PFSK-1 (cell line): ENCODE measurements at regions not wholly inside any gene's neighbourhood (a gene's known extent, or its start where the extent isn't known, plus 50 kb on each side); places are given as distances from the start of the nearest gene placed in this dataset.

Source experiments
- FOXP2 ChIP-seq: optimal IDR thresholded peaks from 2 replicates; pipeline ENCODE3; 2011; ENCODE audit warnings: borderline replicate concordance, control low read depth, inconsistent platforms; ENCODE audit not compliant: insufficient read depth; ENCODE audit errors: extremely low read length, extremely low read depth
- POLR2AphosphoS5 ChIP-seq: IDR thresholded peaks from 2 replicates; pipeline ENCODE4 v1.6.1; 2012; ENCODE audit warnings: low read depth, mild to moderate bottlenecking, control low read depth, low read length, moderate library complexity
- SIN3A ChIP-seq: IDR thresholded peaks from 2 replicates; pipeline ENCODE4 v1.6.1; 2012; ENCODE audit warnings: mild to moderate bottlenecking, low read length, moderate library complexity, borderline replicate concordance; ENCODE audit not compliant: insufficient read depth
- TAF1 ChIP-seq: IDR thresholded peaks from 2 replicates; pipeline ENCODE4 v1.6.1; 2012; ENCODE audit warnings: low read length, control low read depth, borderline replicate concordance; ENCODE audit not compliant: insufficient read depth
- TF ChIP-seq, protein P1 (sequence below), 2 experiments: IDR thresholded peaks; 2 replicates each; pipeline versions ENCODE4 v1.6.1 to v1.8.0; 2011 to 2012; ENCODE audit warnings: low read depth in 2 of 2, low read length in 2 of 2, control low read depth in 1 of 2, inconsistent platforms in 1 of 2, mild to moderate bottlenecking in 1 of 2, moderate library complexity in 1 of 2; ENCODE audit not compliant: insufficient read depth in 1 of 2

DNA sequence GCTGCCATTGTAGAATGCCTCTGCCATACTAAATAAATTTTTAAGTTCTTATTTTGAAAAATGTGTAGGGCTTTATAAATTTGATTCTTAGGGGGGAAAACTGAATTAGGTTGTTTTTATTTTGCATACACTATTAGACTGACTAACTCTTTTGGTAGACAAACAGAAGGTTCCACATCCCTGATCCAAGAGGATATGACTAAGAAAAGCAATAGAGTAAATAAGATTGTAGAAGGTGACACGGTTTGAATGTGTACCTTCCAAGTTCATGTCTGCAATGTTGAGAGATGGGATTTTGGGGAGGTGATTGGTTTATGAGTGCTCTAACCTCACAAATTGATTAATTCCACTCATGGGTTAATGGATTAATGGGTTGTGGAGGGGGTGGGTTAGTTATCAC, 127.9 kb downstream of the GLUL start:
- TF ChIP-seq SIN3A, result no peak
- no peak for TF ChIP-seq TAF1
- TF ChIP-seq, protein P1, sequence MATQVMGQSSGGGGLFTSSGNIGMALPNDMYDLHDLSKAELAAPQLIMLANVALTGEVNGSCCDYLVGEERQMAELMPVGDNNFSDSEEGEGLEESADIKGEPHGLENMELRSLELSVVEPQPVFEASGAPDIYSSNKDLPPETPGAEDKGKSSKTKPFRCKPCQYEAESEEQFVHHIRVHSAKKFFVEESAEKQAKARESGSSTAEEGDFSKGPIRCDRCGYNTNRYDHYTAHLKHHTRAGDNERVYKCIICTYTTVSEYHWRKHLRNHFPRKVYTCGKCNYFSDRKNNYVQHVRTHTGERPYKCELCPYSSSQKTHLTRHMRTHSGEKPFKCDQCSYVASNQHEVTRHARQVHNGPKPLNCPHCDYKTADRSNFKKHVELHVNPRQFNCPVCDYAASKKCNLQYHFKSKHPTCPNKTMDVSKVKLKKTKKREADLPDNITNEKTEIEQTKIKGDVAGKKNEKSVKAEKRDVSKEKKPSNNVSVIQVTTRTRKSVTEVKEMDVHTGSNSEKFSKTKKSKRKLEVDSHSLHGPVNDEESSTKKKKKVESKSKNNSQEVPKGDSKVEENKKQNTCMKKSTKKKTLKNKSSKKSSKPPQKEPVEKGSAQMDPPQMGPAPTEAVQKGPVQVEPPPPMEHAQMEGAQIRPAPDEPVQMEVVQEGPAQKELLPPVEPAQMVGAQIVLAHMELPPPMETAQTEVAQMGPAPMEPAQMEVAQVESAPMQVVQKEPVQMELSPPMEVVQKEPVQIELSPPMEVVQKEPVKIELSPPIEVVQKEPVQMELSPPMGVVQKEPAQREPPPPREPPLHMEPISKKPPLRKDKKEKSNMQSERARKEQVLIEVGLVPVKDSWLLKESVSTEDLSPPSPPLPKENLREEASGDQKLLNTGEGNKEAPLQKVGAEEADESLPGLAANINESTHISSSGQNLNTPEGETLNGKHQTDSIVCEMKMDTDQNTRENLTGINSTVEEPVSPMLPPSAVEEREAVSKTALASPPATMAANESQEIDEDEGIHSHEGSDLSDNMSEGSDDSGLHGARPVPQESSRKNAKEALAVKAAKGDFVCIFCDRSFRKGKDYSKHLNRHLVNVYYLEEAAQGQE (IDR thresholded peaks at IDR 0.05; ENCODE audit: insufficient read depth in 1 of 2, low read depth in 2 of 2, low read length in 2 of 2), result no peak
- no peak for TF ChIP-seq FOXP2
- no peak for TF ChIP-seq POLR2AphosphoS5

DNA sequence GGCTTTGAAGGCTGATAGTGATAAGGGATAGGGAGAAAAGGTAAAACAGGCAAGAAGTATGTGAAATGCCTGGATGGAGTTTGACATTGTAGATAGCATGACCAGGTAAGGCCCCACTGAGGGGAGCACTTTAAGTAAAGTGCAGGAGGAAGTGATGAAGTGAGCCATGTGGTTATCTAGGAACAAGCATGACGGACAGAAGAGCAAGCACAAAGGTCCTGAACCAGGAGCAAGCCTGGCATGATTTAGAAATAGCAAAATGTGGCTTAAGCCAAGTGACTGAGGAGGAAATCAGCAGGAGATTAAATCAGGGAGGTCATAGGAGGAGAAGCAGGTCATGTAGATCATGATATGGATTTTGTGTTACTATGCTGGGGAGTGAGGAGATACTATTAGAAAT, 129.2 kb downstream of the GLUL start:
- TF ChIP-seq POLR2AphosphoS5 (no peak), SIN3A (no peak), FOXP2 (no peak), TAF1 (no peak)
- TF ChIP-seq, protein P1 (IDR thresholded peaks at IDR 0.05; ENCODE audit: insufficient read depth in 1 of 2, low read depth in 2 of 2, low read length in 2 of 2), result no peak

DNA sequence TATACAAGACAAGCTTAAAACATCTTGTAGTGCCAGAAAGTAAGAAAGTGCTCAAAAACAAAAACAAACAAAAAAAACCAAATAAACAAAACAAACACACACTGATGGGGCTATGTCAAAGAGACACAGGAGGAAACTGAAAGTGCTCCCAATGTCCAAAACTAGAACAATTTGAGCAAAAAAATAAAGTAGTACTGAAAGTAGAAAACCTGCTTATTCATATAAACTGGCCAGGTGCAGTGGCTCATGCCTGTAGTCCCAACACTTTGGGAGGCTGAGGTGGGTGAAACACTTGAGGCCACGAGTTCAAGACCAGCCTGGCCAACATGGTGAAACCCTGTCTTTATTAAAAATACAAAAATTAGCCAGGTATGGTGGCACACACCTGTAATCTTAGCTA, 129.9 kb downstream of the GLUL start:
- TF ChIP-seq SIN3A (no peak), TAF1 (no peak), POLR2AphosphoS5 (no peak), FOXP2 (no peak)
- TF ChIP-seq, protein P1 (IDR thresholded peaks at IDR 0.05; ENCODE audit: insufficient read depth in 1 of 2, low read depth in 2 of 2, low read length in 2 of 2), result no peak

DNA sequence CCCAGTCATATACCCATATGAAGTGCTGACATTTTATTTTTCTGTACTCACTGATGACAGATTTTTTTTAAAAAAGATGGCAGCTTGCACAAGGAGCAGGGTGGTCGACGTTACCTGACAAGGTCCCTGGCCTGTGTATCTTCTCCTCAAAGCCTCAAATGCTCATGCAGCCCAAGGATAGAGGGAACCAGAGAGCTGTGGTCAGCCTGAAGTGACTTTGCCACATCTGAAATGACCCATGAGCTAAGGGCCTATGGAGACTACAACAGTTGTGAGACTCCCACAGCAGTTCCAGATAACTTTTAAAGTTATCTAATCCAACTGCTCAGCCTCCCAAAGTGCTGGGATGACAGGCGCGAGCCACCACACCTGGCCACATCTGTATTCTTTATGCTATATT, 131.1 kb downstream of the GLUL start:
- TF ChIP-seq SIN3A, result no peak
- no peak for TF ChIP-seq FOXP2

DNA sequence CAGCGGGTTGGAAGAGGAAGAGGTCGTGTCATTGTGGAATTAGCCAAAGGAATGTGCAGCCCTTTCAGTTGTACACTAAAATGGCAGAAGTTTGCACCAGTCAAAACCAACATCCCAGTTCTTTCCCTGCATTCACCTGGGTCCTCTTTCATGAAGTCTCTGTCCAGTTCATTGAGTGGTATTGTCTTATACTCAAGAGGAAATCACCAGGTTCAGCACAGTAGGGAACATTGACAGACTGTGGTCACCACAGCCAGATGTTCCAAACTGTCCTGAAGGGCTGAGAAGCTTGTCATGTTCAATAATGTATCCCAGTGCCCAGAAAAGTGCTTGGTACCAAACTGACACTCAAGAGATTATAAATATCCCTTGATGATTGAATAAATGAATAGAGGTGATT, 131.6 kb downstream of the GLUL start:
- TF ChIP-seq TAF1, result no peak
- TF ChIP-seq FOXP2, result no peak
- no peak for TF ChIP-seq POLR2AphosphoS5
- TF ChIP-seq SIN3A, result no peak
- TF ChIP-seq, protein P1 (IDR thresholded peaks at IDR 0.05; ENCODE audit: insufficient read depth in 1 of 2, low read depth in 2 of 2, low read length in 2 of 2), result no peak
